HL-60 (cell line): ENCODE measurements at regions not wholly inside any gene's neighbourhood (a gene's known extent, or its start where the extent isn't known, plus 50 kb on each side); places are given as distances from the start of the nearest gene placed in this dataset.

Experiments
- DNase-seq, 2 experiments: peaks; one replicate each; pipeline ENCODE4 v3.0.0-alpha.2; 2010 to 2020; ENCODE audit warnings: low read depth in 1 of 2, low spot score in 1 of 2
- H3K27ac ChIP-seq: fragments of 250-450 bp; sonication (Bioruptor Pico); replicated peaks from 2 replicates; pipeline ENCODE4 v1.5.1; 2020; ENCODE audit warnings: mild to moderate bottlenecking, moderate library complexity
- H3K27me3 ChIP-seq: fragments of 250-450 bp; sonication (Bioruptor Pico); 2 replicates; pipeline ENCODE4 v1.5.1; 2021; ENCODE audit warnings: mild to moderate bottlenecking, moderate library complexity; ENCODE audit not compliant: insufficient read depth, poor library complexity, severe bottlenecking
- H3K4me3 ChIP-seq: replicated peaks from 2 replicates; pipeline ENCODE4 v1.5.1; 2011; ENCODE audit warnings: mild to moderate bottlenecking, control low read depth, low read length; ENCODE audit not compliant: insufficient read depth
- CTCF ChIP-seq: IDR thresholded peaks from one replicate; pipeline ENCODE4 v1.5.1; 2011; ENCODE audit warnings: low read length, control low read depth, inconsistent platforms; ENCODE audit not compliant: insufficient read depth
- GABPA ChIP-seq: IDR thresholded peaks from 2 replicates; pipeline ENCODE4 v1.6.1; 2012; ENCODE audit warnings: low read depth
- POLR2AphosphoS5 ChIP-seq: IDR thresholded peaks from 2 replicates; pipeline ENCODE4 v1.6.1; 2012; ENCODE audit warnings: low read depth
- SPI1 ChIP-seq: IDR thresholded peaks from 2 replicates; pipeline ENCODE4 v1.6.1; 2012; ENCODE audit warnings: low read depth, mild to moderate bottlenecking, borderline replicate concordance
- TF ChIP-seq, protein P1 (sequence below): IDR thresholded peaks from 2 replicates; pipeline ENCODE4 v1.6.1; 2012; ENCODE audit warnings: low read depth; ENCODE audit not compliant: insufficient replicate concordance

- no peak overlapping the region for H3K4me3 ChIP-seq
- no peaks in the 10 kb centered on the region for H3K27me3 ChIP-seq
- no peak for TF ChIP-seq GABPA
- TF ChIP-seq, protein P1, sequence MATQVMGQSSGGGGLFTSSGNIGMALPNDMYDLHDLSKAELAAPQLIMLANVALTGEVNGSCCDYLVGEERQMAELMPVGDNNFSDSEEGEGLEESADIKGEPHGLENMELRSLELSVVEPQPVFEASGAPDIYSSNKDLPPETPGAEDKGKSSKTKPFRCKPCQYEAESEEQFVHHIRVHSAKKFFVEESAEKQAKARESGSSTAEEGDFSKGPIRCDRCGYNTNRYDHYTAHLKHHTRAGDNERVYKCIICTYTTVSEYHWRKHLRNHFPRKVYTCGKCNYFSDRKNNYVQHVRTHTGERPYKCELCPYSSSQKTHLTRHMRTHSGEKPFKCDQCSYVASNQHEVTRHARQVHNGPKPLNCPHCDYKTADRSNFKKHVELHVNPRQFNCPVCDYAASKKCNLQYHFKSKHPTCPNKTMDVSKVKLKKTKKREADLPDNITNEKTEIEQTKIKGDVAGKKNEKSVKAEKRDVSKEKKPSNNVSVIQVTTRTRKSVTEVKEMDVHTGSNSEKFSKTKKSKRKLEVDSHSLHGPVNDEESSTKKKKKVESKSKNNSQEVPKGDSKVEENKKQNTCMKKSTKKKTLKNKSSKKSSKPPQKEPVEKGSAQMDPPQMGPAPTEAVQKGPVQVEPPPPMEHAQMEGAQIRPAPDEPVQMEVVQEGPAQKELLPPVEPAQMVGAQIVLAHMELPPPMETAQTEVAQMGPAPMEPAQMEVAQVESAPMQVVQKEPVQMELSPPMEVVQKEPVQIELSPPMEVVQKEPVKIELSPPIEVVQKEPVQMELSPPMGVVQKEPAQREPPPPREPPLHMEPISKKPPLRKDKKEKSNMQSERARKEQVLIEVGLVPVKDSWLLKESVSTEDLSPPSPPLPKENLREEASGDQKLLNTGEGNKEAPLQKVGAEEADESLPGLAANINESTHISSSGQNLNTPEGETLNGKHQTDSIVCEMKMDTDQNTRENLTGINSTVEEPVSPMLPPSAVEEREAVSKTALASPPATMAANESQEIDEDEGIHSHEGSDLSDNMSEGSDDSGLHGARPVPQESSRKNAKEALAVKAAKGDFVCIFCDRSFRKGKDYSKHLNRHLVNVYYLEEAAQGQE: no peak
- no peak for TF ChIP-seq POLR2AphosphoS5
- no peak for TF ChIP-seq SPI1
- no peak for TF ChIP-seq CTCF
- no peak overlapping the region for H3K27ac ChIP-seq
- no peak for DNase-seq
Measured at GRCh38 chr15:97144377-97144711, 813.8 kb downstream of the NR2F2 start.

- no peak overlapping the region for H3K27ac ChIP-seq
- no peaks in the 10 kb centered on the region for H3K27me3 ChIP-seq
- TF ChIP-seq POLR2AphosphoS5: no peak
- no peak for TF ChIP-seq CTCF
- TF ChIP-seq, protein P1: no peak
- TF ChIP-seq GABPA: no peak
- TF ChIP-seq SPI1: no peak
- DNase-seq: no peak
- no peak overlapping the region for H3K4me3 ChIP-seq
Measured at GRCh38 chr15:97146929-97147870, 813.3 kb upstream of the ARRDC4 start.

- TF ChIP-seq CTCF: no peak
- TF ChIP-seq, protein P1: no peak
- no peak for TF ChIP-seq GABPA
- TF ChIP-seq POLR2AphosphoS5: no peak
- no peak for TF ChIP-seq SPI1
- Histone ChIP-seq H3K27ac (no peak overlapping the region), H3K4me3 (no peak overlapping the region), H3K27me3 (no peaks in the 10 kb centered on the region)
- no peak for DNase-seq
Measured at GRCh38 chr15:97153356-97153965, 807.0 kb upstream of the ARRDC4 start.
